Gastrocnemius medialis (tissue), 4 donors: ENCODE measurements at regions not wholly inside any gene's neighbourhood (a gene's known extent, or its start where the extent isn't known, plus 50 kb on each side); places are given as distances from the start of the nearest gene placed in this dataset.

Source experiments
- CTCF ChIP-seq, 5 experiments: fragments of 450-650 bp in 3 of 5; fragments of 200-600 bp in 2 of 5; sonication (generic) in 2 of 5; IDR thresholded peaks in 4 of 5; conservative IDR thresholded peaks in 1 of 5; 1 replicate in 4 of 5; 2 replicates in 1 of 5; pipeline ENCODE4 v1.5.1; 2016 to 2019; ENCODE audit warnings: antibody characterized with exemption in 5 of 5, mild to moderate bottlenecking in 3 of 5, moderate library complexity in 3 of 5
- POLR2A ChIP-seq, 2 donors: fragments of 450-650 bp; IDR thresholded peaks; one replicate each; pipeline ENCODE4 v1.6.1; 2017; ENCODE audit warnings: antibody characterized with exemption in 2 of 2, mild to moderate bottlenecking in 2 of 2, moderate library complexity in 2 of 2

DNA sequence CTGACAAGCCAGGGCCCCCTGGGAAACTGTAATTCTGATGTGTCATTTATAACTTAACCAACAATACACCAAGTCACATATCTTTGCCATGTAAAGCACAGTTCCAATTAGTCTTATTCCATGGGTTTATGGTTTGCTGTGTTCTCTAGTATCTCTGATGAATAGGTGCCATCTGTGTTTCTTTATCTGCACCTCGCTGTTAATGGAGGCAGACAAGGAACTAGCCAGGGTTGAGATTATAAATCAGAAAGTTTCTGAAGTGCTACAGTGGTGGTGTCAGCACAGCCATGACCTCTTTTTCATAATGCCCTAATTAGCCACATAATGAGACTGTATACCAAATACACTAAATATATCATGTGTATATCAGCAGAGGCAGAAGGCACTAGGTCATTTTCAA, 866.4 kb downstream of the PLOD2 start:
- TF ChIP-seq CTCF (IDR thresholded peaks at IDR 0.05 in 4 of 5, conservative IDR thresholded peaks at IDR 0.05 in 1 of 5) (no peak), POLR2A (IDR thresholded peaks at IDR 0.05) (no peak)
